GM10266 (cell line): ENCODE measurements at regions not wholly inside any gene's neighbourhood (a gene's known extent, or its start where the extent isn't known, plus 50 kb on each side); places are given as distances from the start of the nearest gene placed in this dataset.

Source experiments
- DNase-seq: peaks from one replicate; pipeline ENCODE4 v3.0.0; 2012; ENCODE audit errors: extremely low spot score
- TF ChIP-seq, protein P1 (sequence below): IDR thresholded peaks from 2 replicates; pipeline ENCODE4 v1.5.1; 2012; ENCODE audit warnings: mild to moderate bottlenecking, low read depth; ENCODE audit not compliant: control insufficient read depth, insufficient read depth; ENCODE audit errors: missing control alignments

GRCh38 chr11:112368381-112368780 is 107.7 kb upstream of the PLET1 start:
- no peak for DNase-seq
- TF ChIP-seq, protein P1, sequence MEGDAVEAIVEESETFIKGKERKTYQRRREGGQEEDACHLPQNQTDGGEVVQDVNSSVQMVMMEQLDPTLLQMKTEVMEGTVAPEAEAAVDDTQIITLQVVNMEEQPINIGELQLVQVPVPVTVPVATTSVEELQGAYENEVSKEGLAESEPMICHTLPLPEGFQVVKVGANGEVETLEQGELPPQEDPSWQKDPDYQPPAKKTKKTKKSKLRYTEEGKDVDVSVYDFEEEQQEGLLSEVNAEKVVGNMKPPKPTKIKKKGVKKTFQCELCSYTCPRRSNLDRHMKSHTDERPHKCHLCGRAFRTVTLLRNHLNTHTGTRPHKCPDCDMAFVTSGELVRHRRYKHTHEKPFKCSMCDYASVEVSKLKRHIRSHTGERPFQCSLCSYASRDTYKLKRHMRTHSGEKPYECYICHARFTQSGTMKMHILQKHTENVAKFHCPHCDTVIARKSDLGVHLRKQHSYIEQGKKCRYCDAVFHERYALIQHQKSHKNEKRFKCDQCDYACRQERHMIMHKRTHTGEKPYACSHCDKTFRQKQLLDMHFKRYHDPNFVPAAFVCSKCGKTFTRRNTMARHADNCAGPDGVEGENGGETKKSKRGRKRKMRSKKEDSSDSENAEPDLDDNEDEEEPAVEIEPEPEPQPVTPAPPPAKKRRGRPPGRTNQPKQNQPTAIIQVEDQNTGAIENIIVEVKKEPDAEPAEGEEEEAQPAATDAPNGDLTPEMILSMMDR = no peak

GRCh38 chr11:112369374-112369773 is 108.7 kb upstream of the PLET1 start:
- DNase-seq = no peak
- TF ChIP-seq, protein P1 = no peak

DNA sequence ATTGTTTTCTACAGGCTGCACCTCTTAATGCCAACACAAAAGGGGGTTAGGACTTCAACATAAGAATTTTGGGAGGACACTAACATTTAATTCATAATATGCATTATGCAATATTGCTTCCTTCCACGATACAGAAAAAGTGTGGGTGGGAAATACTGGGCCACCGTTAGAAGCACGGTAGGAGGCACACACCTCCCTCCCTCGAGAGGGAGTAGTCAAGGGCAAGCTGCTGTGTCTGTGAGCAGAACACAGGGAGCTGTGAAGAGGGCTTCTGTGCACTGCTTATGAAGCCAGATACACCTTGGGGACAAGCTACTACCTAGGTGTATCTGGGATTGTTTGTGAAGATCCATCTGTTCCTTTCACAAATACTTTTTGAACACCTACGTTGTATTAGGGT is 109.3 kb upstream of the PLET1 start:
- TF ChIP-seq, protein P1 = no peak
- no peak for DNase-seq

DNA sequence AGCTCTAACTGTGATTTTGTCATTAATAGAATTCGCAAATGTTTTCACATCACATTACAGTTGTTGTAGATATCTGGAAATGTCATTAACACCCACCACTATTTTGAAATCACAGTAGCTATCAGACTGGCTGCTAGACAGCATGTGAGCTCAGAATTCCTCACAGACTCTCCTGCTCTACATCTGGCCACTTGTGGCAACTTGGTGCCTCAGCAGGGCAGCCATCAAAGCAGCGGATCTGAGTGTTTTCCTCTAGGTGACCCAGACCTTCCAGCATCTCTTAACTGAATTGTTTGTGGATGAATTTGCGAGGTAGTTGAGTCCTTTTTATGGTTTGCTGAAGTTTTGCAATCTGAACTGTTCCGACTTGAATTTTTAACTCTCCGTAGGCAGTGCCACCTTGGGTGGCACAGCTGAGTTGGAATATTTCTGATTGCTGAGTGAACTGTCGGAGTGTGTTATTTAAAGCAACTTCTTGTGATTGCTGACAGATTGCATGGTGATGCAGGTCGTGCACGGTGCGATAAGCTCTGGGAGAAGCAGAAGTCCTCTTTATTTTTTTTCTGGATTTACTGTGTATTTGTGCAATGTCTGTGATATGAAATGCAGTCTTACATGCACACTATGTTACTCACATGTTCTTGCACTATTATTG is 114.0 kb upstream of the PLET1 start:
- TF ChIP-seq, protein P1 = no peak
- DNase-seq = no peak

- TF ChIP-seq, protein P1 = no peak
- no peak for DNase-seq
Observed at GRCh38 chr11:112377946-112378345, 117.3 kb upstream of the PLET1 start.

DNA sequence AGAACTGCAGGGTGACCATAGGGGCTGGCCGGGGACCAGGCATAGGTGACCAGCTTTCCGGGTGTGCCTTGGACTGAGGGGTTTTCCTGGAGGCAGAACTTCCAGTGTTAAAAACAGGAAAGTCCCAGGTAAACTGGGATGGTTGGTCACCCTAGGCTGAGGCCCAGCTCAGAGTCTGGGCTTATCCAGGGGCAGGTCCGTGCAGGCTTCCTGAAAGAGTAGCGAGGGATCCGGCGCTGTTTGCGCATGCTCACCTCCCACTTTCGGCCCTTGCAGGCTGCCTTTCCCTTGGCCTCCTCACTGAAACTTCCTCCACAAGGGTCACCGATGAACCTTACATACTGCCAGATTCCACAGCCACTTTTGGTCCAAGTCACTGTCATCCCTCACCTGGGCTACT is 119.8 kb upstream of the PLET1 start:
- no peak for DNase-seq
- TF ChIP-seq, protein P1 = no peak

- TF ChIP-seq, protein P1 = no peak
- no peak for DNase-seq
Observed at GRCh38 chr11:112381578-112381977, 120.9 kb upstream of the PLET1 start.
